T47D (cell line): ENCODE measurements at regions not wholly inside any gene's neighbourhood (a gene's known extent, or its start where the extent isn't known, plus 50 kb on each side); places are given as distances from the start of the nearest gene placed in this dataset.

Experiments used
- DNase-seq, 2 experiments: peaks; one replicate each; pipeline versions ENCODE4 v3.0.0 to v3.0.0-alpha.2; 2011 to 2012; ENCODE audit warnings: low read depth in 1 of 2, low spot score in 1 of 2
- JUND ChIP-seq: IDR thresholded peaks from 2 replicates; pipeline ENCODE4 v1.6.1; 2012; ENCODE audit warnings: low read depth
- in situ Hi-C: cut with HindIII; loops from 2 replicates; pipeline ENCODE4 v1.10.0; 2016; ENCODE audit warnings: low sequenced_read_pairs, low pct_unique_long_range_greater_than_20kb

DNA sequence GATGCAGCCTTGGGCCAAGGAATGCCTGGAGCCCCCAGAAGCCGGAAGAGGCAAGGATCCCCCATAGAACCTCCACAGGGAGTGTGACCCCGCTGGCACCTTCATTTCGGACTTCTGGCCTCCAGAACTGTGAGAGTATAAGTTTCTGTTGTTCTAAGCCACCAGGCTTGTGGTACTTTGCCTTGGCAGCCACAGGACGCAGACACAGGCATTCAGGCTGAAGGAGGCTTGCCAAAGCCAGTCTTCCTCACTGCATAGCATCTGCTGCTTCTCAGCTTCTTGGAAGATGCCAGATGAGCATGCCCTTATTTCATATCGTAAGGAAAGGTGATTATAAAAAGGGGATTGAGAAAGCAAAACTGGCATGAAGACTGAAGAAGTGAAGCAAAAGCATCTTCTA, 61.1 kb upstream of the TAS2R1 start:
- DNase-seq, result no peak
- TF ChIP-seq JUND, result no peak
- in situ Hi-C loops, result no loop called here

DNA sequence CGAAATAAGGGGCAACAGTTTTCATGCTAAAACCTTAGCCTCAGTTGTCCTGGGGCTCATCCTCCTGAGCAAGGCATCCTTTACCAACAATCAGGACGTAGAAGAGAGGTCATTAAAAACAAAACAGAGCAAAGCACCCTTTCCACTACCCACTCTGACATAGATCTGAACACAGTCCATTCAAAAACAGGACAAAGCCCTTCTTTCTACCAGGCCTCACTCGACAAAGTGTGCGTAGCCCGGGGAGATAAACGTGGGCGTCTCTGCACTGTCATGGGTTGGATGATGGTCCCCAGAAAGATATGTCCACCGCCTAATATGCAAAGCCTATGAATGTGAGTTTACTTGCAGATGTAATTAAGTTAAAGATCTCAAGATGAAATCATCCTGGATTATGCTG, 60.6 kb upstream of the TAS2R1 start:
- no peak for TF ChIP-seq JUND
- in situ Hi-C loops, result no loop called here
- no peak for DNase-seq

DNA sequence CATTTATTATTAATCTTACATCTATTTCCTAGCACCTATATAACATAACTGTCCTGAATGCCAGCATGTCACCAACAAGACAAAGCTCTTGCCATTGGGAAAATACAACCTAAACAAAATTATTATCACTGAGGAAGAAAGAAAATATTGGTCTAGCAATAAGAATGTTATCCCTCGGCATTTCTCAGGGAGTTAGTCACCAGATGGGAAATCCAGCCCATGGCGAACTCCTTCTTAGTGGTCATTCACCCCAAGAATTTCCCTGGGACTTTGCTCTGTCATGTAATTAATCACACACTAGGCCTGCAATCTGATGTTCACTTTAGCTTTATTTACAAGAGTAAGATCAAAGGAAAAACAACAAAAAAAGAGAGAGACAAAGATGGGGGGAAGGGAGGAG, 56.1 kb upstream of the TAS2R1 start:
- in situ Hi-C loops, result no loop called here
- no peak for TF ChIP-seq JUND
- no peak for DNase-seq

DNA sequence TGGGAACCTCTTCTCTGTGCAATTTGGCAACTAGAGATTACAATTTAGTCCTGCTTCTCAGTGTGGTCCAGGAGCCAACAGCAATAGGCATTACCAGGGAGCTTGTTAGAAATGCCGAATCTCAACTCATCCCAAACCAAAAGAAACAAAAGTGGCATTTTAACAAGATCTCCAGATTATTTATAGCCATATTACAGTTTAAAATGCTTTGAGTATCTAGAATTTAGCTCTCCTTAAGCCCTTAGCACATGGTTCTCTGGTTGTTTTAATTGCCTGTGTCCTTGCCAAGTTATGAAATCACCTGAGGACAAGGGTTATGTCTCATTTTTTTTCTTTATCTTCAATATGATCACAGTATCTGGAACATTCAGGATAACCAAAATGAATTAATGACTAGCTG, 51.6 kb upstream of the TAS2R1 start:
- DNase-seq, result no peak
- TF ChIP-seq JUND, result no peak
- in situ Hi-C loops, result no loop called here
